ENCODE measurements at regions not wholly inside any gene's neighbourhood (a gene's known extent, or its start where the extent isn't known, plus 50 kb on each side); places are given as distances from the start of the nearest gene placed in this dataset.

DNA sequence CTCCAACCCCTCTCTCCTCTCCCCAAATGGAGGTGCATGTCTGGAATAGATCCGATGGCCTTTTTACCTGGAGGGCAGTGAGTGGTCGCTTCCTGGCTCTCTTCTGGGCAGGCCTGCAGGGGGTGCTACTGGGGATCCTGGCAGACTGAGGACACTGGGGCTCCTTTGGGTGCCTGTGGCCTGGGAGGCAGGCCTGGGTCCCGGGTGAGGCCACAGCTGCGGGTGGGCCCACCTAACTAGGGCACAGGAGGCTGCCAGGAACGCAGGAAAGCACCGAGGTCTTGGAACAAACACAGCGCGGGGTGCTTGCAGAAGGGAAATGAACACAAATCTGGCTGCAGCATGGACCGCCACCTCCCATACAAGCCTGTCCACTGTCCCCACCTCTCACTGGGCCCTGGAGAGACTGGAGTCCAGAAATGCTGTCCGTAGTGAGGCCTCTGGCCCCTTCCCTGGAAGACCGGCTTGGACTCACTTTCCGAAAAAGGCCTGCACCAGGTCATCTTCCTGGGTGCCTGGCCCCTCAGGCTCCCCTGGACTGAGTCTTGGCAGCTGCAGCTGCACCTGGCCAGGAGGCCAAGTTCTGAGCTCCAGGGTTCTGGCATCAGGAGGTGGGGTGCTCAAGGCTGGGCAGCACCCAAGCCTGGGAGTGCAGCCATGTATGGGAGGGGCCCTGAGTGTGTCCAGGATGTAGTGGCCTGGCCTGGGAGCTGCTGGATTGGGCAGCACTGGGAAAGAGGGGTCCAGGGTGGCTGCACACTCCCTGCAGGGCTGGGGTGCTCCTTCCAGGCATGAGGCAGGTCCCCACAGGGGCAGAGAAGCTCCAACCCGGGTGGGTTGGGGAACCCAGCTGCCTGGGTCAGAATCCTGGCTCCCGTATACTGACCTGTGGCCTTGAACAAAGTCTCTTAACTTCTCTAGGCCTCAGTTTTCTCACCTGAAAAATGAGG lies 195.1 kb downstream of the IRF8 start:
- FAIRE-seq, result no peak

DNA sequence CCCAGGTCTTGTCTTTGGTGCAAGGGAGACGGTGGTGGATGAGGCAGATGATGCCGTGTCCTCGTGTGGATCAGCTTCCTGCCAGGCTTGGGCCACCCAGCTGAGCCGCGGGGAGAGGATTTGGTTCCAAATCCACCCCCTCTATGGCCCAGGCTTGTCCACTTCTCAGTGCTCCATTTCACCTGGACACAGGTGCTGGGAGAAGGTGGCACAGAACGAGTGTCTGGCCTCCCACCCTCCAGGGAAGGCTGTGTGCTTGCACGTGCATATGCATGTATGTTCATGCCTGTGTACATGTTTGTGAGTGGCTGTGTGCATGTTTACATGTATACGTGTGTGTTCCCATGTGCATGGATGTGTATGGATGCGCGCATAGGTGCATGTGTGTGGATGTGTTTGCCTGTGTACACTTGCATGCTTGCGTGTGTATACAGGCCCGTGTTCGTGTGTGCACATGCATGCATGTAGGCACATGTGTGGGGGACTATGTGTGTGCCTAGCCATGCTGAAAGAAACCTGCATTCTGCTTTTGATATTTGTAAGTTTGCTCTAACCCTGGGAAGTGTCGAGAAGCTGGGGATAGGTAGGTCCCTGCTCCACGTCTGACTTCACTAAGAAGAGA lies 196.3 kb downstream of the IRF8 start:
- FAIRE-seq, result no peak

DNA sequence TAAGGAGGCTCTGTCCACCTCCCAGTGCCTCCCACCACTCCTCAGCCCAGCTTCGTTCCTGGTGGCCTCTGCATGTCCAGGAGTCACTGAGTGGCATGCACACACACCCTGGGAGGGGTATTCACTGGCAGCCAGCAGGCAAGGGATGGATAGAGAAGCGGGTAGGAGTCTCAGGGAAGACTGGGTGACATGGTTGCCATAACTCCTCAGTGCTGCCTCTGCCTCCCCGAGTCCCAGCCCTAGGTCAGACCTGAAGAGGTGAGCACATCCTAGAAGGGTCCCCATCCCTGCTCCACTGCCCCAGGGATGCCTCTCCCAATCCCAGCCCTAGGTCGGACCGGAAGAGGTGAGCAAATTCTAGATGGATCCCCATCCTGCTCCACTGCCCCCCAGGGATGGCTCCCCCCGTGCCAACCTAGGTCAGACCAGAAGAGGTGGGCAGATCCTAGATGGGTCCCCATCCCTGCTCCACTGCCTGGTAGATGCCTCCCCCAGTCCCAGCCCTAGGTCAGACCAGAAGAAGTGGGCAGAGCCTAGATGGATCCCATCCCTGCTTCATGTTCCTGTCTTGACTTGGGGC lies 197.0 kb downstream of the IRF8 start:
- FAIRE-seq, result no peak

GRCh38 chr16:86096850-86097249 lies 197.9 kb downstream of the IRF8 start:
- no peak for FAIRE-seq

DNA sequence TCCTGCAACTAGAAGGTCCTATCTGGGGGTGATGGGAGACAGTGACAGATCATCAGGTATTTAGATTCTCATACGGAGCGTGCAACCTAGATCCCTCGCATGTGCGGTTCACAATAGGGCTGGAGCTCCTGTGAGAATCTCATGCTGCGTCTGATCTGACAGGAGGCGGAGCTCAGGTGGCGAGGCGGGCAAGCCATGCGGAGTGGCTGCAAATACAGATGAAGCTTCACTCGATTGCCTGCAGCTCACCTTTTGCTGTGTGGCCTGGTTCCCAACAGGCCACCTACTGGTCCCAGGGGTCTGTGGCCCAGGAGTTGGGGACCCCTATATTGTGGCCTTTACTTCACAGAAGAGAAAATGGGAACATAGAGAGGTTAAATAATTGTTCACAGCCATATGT lies 200.4 kb downstream of the IRF8 start:
- no peak for FAIRE-seq

DNA sequence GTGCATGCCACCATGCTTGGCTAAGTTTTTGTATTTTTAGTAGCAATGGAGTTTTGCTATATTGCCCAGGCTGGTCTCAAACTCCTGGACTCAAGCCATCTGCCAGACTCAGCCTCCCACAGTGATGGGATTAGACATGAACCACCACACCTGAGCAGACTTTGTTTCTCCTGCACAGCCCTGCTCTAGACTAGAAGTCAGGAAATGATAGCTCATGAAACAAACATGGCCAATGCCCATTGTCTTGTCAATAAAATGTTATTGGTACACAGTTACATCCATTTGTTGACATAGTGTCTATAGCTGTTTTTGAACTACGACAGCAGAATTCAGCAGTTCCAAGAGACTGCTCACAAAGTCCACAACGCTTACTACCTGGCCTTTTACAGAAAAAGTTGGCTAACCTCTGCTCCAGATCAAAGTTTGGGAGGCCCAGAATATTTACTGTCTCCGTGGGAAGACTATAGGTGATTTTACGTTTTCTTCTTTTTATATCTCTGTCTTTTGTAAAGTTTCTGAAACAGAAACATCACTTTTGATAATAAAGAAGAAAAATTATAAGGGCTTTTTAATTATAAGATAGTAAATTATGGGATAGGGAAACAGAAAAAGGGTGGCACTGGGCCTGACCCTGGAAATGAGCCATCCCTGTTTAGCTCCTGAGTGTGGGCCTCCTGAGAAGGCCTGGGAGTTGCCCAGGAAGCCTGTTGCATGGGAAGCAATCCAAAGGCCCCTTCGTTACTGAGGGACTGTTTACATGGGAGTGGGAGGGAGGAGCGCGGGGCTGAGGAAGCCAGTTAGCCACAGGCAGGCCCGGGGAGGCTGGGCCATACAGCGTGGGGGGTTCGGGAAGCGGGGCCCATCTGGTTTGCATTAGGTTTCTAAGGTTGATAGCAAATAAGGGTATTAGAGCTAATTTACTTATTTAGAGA lies 201.5 kb downstream of the IRF8 start:
- FAIRE-seq, result no peak

- no peak for FAIRE-seq
These were observed 202.4 kb downstream of the IRF8 start for GRCh38 chr16:86101137-86101896.

DNA sequence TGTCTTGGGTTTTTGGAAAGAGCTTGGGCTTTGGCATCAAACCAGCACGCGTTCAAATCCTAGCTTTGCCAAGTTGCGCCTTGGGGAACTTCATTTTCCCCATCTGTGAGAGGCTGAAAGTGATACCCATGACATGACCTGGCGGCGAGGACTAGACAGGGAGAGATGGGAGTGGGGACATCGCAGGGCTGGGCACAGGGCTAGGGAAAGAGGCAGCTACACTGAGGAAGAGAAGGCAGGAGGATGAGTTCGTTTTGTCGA lies 202.9 kb downstream of the IRF8 start:
- FAIRE-seq, result no peak

- no peak for FAIRE-seq
These were observed 204.4 kb downstream of the IRF8 start for GRCh38 chr16:86103320-86103719.

- FAIRE-seq, result no peak
These were observed 205.6 kb downstream of the IRF8 start for GRCh38 chr16:86104537-86105048.

DNA sequence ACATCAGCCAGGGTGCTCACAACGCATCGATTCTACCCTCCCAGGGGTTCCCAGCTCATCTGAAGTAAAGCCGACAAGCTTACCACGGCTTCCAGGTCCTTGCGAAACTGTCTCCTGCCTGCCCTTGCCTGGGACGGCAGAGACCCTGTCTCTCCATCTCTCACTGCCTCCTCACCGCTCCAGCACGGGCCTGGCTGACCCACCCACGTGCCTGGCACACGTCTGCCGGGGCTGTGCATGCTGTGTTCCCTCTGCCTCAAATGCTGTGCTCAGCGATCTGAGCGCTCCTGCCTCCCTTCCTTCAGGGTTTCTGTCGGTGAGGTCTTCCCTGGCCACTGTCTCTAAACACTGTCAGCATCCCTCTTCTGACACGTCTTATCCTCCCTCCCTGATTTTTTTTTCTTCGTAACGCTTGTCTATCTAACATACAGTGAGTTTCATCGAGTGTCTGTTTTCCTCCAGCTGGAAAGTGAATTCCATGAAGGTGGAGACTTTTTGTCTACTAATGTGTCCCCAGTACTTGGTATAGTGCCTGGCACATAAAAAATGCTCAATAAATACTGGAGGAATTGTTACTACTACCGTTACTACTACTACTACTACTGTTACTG lies 208.4 kb downstream of the IRF8 start:
- no peak for FAIRE-seq

- no peak for FAIRE-seq
These were observed 209.1 kb downstream of the IRF8 start for GRCh38 chr16:86108062-86108461.

DNA sequence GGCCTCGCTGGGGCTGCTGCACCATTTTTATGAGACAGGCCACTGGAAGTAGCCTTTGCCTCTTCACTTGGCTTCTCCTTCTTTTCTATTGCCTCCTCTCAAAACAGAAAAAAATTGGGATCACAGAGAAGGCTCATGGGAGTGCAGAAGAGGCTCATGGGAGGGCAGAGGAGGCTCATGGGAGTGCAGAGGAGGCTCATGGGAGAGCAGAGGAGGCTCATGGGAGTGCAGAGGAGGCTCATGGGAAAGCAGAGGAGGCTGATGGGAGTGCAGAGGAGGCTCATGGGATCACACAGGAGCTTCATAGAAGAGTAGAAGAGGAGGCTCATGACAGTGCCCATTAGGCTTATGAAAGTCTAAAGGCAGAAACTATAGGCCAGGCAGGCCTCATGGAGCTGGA lies 211.2 kb downstream of the IRF8 start:
- FAIRE-seq, result no peak

- FAIRE-seq, result no peak
These were observed 211.8 kb downstream of the IRF8 start for GRCh38 chr16:86110726-86111125.

DNA sequence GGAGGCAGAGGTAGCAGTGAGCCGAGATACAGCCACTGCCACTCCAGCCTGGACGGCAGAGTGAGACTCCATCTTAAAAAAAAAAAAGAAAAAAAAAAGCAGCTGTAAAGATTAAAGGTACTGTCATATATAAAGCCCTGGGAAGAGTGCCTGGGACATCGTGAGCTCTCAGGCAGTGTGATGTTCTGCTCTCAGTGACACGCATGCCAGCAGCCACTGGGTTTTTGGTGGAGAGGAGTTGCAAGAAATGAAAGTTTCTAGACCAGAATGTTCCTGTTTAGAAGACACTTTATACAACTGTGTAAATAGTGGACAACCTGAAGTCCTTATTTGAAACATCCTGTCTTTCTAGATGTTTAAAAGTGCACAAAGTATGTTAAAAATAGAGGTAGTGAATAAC lies 213.2 kb downstream of the IRF8 start:
- FAIRE-seq, result no peak

GRCh38 chr16:86117235-86117634 lies 218.3 kb downstream of the IRF8 start:
- no peak for FAIRE-seq

DNA sequence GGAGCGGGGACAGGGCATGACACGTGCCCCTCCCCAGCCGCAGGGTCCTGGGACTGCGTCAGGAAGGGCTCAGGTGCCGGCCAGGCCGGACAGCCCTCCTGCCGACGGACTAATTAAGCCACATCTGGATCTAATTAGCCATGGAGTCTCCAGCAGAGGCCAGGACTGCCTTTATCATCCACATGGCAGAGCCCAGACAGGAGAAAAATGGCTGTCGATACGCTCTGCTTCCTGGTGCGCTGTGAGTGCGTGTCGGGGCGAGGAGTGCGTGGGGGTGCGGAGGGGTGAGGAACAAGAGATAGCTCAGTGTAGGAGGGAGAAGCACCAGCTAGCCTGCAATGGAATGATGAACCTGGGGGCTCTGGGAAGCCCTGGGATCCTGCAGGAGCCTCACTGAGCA lies 218.8 kb downstream of the IRF8 start:
- FAIRE-seq, result no peak

- FAIRE-seq, result no peak
These were observed 219.7 kb downstream of the IRF8 start for GRCh38 chr16:86118467-86119307.

GRCh38 chr16:86120201-86121192 lies 221.5 kb downstream of the IRF8 start:
- no peak for FAIRE-seq

Measured in A204.1 (cell line).